ENCODE measurements at regions not wholly inside any gene's neighbourhood (a gene's known extent, or its start where the extent isn't known, plus 50 kb on each side); places are given as distances from the start of the nearest gene placed in this dataset.

DNA sequence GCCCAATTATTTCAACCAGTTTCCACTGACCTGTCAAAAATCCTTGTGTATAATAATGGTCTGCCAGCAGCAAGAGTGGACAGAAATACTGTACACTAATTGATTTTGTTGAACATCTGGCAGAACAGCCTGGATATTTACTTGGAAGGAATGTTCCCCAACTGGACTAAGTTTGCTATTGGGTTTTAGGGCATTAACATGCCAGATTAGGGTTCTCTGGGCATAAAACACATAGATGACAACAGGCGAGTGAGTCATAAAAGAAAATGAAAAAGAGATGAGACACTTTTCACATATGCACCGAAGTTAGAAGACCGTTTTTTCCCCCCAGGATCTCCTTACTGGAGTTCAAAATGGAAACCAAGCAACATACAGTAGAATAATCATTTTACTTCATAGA, 236.3 kb upstream of the NAV3 start:
- no peak for TF ChIP-seq GATA2 (IDR thresholded peaks at IDR 0.05; ENCODE audit: low read depth, low read length)
- TF ChIP-seq GATA3 (IDR thresholded peaks at IDR 0.05; ENCODE audit: low read depth, low read length), result no peak

Data from SH-SY5Y (cell line).